HG02759 (cell line): ENCODE measurements at regions not wholly inside any gene's neighbourhood (a gene's known extent, or its start where the extent isn't known, plus 50 kb on each side); places are given as distances from the start of the nearest gene placed in this dataset.
"Not testable (repeated sequence)": the region's sequence is repeated elsewhere in the genome, so short reads cannot be mapped to it uniquely, and the experiment has no call there.

ENCODE experiments used
- ATAC-seq: cut with Tn5 transposase; IDR thresholded peaks from one replicate; pipeline ENCODE4 v1.9.1; 2021; ENCODE audit warnings: mild to moderate bottlenecking, moderate library complexity; ENCODE audit not compliant: unreplicated experiment

DNA sequence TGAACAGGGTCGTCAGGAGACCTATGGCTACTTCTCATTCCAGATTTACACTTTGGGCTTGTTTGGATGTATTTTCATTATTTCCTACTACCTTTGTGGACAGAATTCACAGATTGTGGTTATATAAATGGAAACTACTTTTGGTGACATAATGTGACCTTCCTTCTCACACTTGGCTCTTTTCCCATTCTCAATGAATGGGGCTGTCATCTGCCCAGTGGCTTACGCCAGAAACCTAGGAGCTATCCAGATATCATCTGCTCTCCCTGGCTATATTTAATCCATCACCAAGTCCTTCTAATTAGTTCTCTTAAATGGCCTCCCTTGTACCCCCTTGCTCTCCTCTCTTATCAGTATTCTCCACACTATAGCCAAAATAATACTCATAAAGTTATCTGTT is 1606.8 kb downstream of the KHDRBS2 start:
- ATAC-seq, result no peak

DNA sequence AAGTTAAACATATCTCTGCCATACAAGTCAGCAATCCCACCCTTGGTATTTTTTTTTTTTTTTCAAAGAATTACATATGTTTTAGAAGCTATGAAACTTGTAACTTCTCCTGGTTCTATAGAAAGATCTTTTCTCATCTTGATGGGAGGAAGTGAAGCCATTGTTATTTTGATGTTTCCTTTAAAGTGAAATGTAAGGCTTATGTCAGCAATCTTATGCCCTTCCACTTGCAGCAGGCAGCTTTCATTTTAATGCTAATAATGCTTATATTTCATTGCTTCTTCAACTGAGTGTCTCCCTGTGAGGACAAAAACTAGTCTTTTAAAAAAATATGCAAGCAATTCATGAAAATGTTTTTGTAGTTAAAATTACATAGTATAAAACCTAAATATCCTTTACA is 1614.7 kb downstream of the KHDRBS2 start:
- ATAC-seq, result no peak

DNA sequence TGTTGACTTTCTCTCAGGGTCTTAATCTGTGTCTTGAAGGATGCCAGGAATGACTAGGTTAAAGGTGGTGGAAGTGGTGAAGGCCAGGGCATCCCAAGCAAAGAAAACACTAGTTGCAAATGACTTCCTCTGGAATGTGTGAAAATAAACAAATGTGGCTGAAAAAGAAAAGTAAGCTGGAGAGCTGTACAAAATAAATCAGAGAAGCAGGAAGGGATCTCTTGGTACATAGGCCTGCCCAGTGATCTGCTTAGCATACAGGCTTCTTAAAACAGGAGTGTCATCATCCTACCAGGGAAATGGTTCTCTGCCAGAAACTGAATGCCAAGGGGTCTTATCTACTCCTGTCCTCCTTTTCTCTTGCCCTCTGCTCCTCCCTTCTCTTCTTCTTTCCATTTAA is 1616.0 kb downstream of the KHDRBS2 start:
- no peak for ATAC-seq

DNA sequence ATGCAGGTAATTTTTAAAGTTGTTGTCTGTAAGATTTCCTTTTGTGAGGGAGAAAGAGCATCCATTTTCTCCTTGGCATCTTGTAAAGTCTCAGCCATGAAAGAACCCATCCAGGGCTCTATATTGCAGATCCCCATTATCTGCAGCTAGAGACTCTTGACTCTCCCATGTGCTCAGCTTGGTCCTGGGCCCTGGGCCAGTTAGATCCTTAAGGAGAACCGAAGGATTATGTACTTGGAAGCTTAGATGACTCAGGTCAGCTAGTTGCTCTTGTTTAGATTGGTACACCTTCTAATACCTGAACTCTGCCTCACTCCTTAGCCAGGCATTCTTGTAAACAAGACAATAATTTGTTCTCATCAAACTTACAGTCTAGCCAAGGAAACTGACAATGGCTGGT is 1617.6 kb downstream of the KHDRBS2 start:
- no peak for ATAC-seq

DNA sequence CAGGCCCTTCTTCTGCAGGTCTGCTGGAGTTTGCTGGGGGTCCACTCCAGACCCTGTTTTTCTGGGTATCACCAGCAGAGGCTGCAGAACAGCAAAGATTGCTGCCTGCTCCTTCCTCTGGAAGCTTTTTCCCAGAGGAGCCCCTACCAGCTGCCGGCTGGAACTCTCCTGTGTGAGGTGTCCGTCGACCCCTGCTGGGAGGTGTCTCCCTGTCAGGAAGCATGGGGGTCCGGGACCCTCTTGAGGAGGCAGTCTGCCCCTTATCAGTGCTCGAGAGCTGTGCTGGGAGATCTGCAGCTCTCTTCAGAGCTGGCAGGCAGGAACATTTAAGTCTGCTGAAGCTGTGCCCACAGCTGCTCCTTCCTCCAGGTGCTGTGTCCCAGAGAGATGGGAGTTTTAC is 1622.8 kb downstream of the KHDRBS2 start:
- ATAC-seq, result not testable (repeated sequence)

DNA sequence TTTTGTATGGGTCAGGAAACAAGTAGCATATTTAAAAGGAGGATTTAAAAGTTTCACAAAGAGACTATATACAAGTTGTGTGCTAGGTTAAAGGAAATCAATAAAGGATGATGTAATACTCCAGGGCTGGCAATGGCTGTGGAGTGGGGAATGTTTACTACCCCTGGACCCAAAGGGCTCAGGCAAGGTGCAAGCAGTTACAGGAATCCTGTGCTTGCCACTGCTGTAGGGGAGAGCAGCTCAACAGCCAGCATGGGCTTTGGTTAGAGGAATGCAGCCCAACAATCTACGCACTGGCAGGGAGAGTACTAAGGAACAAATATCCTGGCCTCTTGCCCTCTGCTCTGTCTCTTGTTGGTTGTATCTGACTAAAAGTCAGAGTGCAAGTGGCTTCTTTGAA is 1642.2 kb downstream of the KHDRBS2 start:
- ATAC-seq, result no peak

DNA sequence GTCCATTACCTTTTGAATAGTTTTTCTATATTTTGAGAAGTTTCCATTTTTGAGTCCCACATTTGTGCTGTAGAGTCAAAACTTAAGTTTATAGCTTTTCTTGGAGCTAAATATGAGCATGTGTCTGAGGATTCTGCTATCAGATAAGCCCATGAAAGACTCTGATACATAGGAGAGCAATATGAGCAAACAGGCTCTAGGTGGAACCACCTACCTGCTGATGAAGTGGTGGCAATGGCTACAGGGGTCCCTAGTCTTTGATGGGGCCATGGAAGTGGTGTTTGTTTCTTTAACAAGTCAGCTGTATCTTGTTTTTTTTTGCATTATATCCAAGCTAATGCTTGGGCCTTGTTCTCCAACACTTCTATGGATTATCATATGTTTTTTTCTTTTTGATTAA is 1646.8 kb downstream of the KHDRBS2 start:
- ATAC-seq, result not testable (repeated sequence)
